IPS DF 19.7 (cell line): ENCODE measurements at regions not wholly inside any gene's neighbourhood (a gene's known extent, or its start where the extent isn't known, plus 50 kb on each side); places are given as distances from the start of the nearest gene placed in this dataset.
"Not testable (repeated sequence)": the region's sequence is repeated elsewhere in the genome, so short reads cannot be mapped to it uniquely, and the experiment has no call there.

Experiments
- DNase-seq: peaks from one replicate; pipeline ENCODE4 v3.0.0-alpha.2; 2013; ENCODE audit warnings: low read depth, low spot score

GRCh38 chr13:76659074-76659473 is 227.1 kb downstream of the KCTD12 start:
- DNase-seq = not testable (repeated sequence)

GRCh38 chr13:76656500-76656899 is 229.7 kb downstream of the KCTD12 start:
- DNase-seq = no peak

GRCh38 chr13:76656056-76656455 is 230.1 kb downstream of the KCTD12 start:
- no peak for DNase-seq

GRCh38 chr13:76654263-76654662 is 231.9 kb downstream of the KCTD12 start:
- no peak for DNase-seq

- no peak for DNase-seq
Measured at GRCh38 chr13:76651286-76651685, 234.9 kb downstream of the KCTD12 start.

- DNase-seq = no peak
Measured at GRCh38 chr13:76647550-76647949, 238.7 kb downstream of the KCTD12 start.

- DNase-seq = no peak
Measured at GRCh38 chr13:76646946-76647345, 239.3 kb downstream of the KCTD12 start.

- no peak for DNase-seq
Measured at GRCh38 chr13:76645632-76646031, 240.6 kb downstream of the KCTD12 start.

- no peak for DNase-seq
Measured at GRCh38 chr13:76644906-76645305, 241.3 kb downstream of the KCTD12 start.

GRCh38 chr13:76643596-76643995 is 242.6 kb downstream of the KCTD12 start:
- no peak for DNase-seq

- DNase-seq = no peak
Measured at GRCh38 chr13:76641056-76641455, 245.1 kb downstream of the KCTD12 start.

- no peak for DNase-seq
Measured at GRCh38 chr13:76638882-76639281, 247.3 kb downstream of the KCTD12 start.

GRCh38 chr13:76638181-76638580 is 248.0 kb downstream of the KCTD12 start:
- no peak for DNase-seq

- no peak for DNase-seq
Measured at GRCh38 chr13:76637641-76638141, 248.5 kb downstream of the KCTD12 start.

GRCh38 chr13:76636829-76637228 is 249.4 kb downstream of the KCTD12 start:
- DNase-seq = no peak

- no peak for DNase-seq
Measured at GRCh38 chr13:76635232-76636230, 250.7 kb downstream of the KCTD12 start.

GRCh38 chr13:76634431-76635191 is 251.6 kb downstream of the KCTD12 start:
- no peak for DNase-seq

GRCh38 chr13:76632401-76633044 is 253.7 kb downstream of the KCTD12 start:
- DNase-seq = peak; percentile 7

GRCh38 chr13:76630629-76631230 is 255.5 kb downstream of the KCTD12 start:
- no peak for DNase-seq

- DNase-seq = no peak
Measured at GRCh38 chr13:76622315-76623040, 263.7 kb downstream of the KCTD12 start.

GRCh38 chr13:76621705-76622104 is 264.5 kb downstream of the KCTD12 start:
- DNase-seq = no peak
